MM.1S (cell line): ENCODE measurements at regions not wholly inside any gene's neighbourhood (a gene's known extent, or its start where the extent isn't known, plus 50 kb on each side); places are given as distances from the start of the nearest gene placed in this dataset.

Experiments used
- CTCF ChIP-seq: fragments of 300-600 bp; sonication (generic); IDR thresholded peaks from 2 replicates; pipeline ENCODE4 v1.5.1; 2016; ENCODE audit warnings: antibody characterized with exemption, low read length, mixed read lengths
- EZH2 ChIP-seq: fragments of 300-600 bp; sonication (generic); optimal IDR thresholded peaks from 2 replicates; pipeline ENCODE3; 2017; ENCODE audit warnings: low read depth, mild to moderate bottlenecking, antibody characterized with exemption, low read length, mixed read lengths
- EZH2phosphoT487 ChIP-seq: fragments of 300-600 bp; sonication (generic); IDR thresholded peaks from 2 replicates; pipeline ENCODE4 v1.6.1; 2018; ENCODE audit warnings: antibody characterized with exemption, low read length

GRCh38 chr4:17376205-17376604 is 135.7 kb downstream of the QDPR start:
- no peak for TF ChIP-seq CTCF
- TF ChIP-seq EZH2, result no peak
- TF ChIP-seq EZH2phosphoT487, result no peak
